Esophagus (tissue), 2 donors: ENCODE measurements at regions not wholly inside any gene's neighbourhood (a gene's known extent, or its start where the extent isn't known, plus 50 kb on each side); places are given as distances from the start of the nearest gene placed in this dataset.
"Not testable (repeated sequence)": the region's sequence is repeated elsewhere in the genome, so short reads cannot be mapped to it uniquely, and the experiment has no call there.

Source experiments
- H3K27ac ChIP-seq, 2 donors: one replicate each; pipeline ENCODE4 v1.5.1; 2013; ENCODE audit warnings: low read depth in 2 of 2, mild to moderate bottlenecking in 2 of 2, inconsistent platforms in 1 of 2, low read length in 1 of 2, moderate library complexity in 1 of 2
- H3K27me3 ChIP-seq, 2 donors: one replicate each; pipeline ENCODE4 v1.6.1; 2013; ENCODE audit warnings: low read length in 2 of 2, control low read depth in 1 of 2, mild to moderate bottlenecking in 1 of 2; ENCODE audit not compliant: insufficient read depth in 2 of 2, control insufficient read depth in 1 of 2
- H3K36me3 ChIP-seq, 2 donors: one replicate each; pipeline ENCODE4 v1.6.1; 2013; ENCODE audit warnings: low read length in 1 of 2; ENCODE audit not compliant: control insufficient read depth in 2 of 2, insufficient read depth in 2 of 2
- H3K4me1 ChIP-seq, 2 donors: one replicate each; pipeline ENCODE4 v1.6.1; 2013; ENCODE audit warnings: low read length in 1 of 2; ENCODE audit not compliant: control insufficient read depth in 2 of 2, insufficient read depth in 2 of 2
- H3K4me3 ChIP-seq, 2 donors: one replicate each; pipeline ENCODE4 v1.5.1; 2013; ENCODE audit warnings: low read length in 2 of 2, mild to moderate bottlenecking in 2 of 2, low read depth in 1 of 2, moderate library complexity in 1 of 2
- H3K9me3 ChIP-seq, 2 donors: one replicate each; pipeline ENCODE4 v1.6.1; 2013; ENCODE audit warnings: mild to moderate bottlenecking in 2 of 2, low read depth in 1 of 2, low read length in 1 of 2, moderate library complexity in 1 of 2; ENCODE audit not compliant: control insufficient read depth in 2 of 2, insufficient read depth in 1 of 2
- WGBS, 2 donors: extraction: QIAGEN DNeasy Blood & Tissue Kit; methylation state at CpG; one replicate each; pipeline ENCODE4 v1.1.7; 2013; 5-methylcytosine and 5-hydroxymethylcytosine counted together
- donor health status: healthy with polysubstance abuse.
- donor health status: Bipolar disorder and iron deficiency.

DNA sequence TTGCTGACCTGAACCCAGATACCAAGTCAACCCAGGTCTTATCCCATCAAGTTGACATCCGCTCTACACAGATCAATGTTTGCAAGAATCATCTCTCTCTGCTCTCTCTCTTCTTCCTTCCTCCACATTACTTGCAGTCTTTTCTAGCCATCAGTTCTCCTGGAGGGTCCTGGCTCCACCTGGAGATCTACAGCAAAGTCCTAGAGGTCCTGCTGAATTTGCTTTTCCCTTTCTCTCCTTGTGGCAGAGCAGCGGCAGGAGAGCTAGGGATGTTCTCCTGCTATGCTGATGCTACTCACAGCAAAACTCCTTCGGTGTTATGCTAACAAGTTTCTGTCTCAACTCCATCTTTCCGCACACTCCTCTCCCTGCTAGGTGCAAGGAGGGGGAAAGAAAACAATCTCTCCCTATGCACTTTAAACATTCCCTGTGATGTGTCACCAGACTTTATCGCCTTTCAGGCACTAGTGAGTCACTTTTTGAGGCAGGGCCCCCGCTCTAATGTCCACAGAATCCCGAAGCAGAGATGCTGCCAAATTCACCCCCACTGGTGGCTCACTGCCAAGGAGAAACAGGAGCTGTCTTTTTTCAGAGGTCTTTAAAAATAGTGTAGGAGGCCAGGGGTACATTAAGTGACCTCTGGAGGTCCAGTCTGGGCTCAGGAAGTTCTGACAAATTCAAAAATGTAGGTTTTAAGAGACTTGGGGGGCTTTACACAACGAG is 62.6 kb downstream of the FAM50B start:
- H3K27me3 ChIP-seq: no peaks in the 10 kb centered on the region
- WGBS, 2 donors: 47 to 59% methylated on average over 8 of the region's 8 CpGs
- no peak overlapping the region for H3K4me3 ChIP-seq

DNA sequence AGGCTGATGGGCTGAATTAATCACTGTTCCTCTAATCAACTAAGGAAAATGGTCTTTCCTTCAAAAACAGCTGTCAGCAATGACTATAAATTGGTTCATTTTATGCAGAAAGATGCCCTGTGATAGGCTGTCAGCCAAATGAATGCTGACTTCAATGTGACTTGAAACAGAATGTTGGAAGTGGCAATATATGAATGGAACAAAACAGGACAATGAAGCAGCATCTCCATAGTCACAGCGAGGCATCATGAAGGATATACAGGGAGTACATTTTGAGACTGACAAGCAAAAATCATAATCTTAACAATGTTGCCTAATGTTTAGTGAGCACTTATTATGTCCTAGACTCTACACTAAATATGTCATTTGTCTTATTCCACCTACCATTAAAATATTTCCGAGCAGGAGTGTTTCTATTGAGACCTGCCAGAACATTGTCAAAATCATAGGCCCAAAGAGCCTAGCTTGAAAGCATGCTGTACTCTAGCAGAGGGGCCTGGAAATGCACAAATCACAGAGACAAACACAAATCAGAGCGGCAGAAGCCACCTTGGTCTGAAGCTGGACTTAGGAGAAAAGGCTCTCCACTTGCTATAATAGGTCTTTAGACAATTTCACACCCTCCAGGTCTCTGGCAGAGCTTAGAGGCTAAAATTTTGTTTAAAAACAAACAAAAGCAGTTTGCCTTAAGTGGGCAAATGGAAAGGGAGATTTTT is 63.3 kb downstream of the FAM50B start:
- H3K4me3 ChIP-seq: no peak overlapping the region
- H3K27me3 ChIP-seq: no peaks in the 10 kb centered on the region
- H3K27ac ChIP-seq: peak overlapping the region in 1 of 2 donors; percentile 32
- no peaks in the 10 kb centered on the region for H3K4me1 ChIP-seq
- 63 to 72% methylated on average over 3 of the region's 3 CpGs for WGBS, 2 donors
- H3K36me3 ChIP-seq: no peaks in the 10 kb centered on the region
- no peaks in the 10 kb centered on the region for H3K9me3 ChIP-seq

More for the DNA sequence above, 62.6 kb downstream of the FAM50B start:
- no peaks in the 10 kb centered on the region for H3K4me1 ChIP-seq
- H3K36me3 ChIP-seq: no peaks in the 10 kb centered on the region
- no peak overlapping the region for H3K27ac ChIP-seq
- H3K9me3 ChIP-seq: no peaks in the 10 kb centered on the region

DNA sequence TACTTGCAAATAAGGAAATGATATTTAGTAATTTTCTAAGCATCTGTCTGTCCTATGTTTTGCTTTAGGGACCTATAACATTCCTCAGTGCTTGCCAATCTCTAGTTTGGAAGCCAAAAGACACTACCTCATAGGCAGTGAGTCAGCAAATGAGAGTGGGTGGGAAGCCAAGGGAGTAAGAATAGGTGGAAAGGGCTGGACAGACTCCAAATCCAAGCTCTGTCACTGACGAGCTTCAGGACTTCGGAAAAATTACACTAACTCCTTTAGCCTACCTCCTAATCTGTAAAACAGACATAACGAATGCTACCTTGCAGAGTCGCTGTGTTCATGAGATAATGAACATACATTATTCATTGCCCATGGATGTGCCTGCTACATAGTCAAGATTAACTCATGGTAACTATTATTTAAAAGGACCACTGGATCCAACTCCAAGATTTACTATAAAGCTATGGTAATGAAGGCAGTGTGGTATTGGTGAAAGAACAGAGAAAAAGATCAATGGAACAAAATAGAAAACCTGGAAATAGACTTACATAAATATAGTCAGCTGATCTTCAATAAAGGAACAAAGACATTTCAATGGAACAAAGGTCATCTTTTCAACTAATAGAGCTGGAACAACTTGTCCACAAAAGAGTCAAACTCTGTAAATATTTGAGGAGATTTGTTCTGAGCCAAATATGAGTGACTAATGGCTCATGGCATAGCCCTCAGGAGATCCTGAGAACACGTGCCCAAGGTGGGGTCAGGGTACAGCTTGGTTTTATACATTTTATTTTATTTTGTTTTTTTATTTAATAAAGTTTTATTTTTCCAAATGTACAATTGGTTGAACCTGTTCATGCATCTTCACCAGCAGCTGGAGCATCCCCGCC is 64.1 kb downstream of the FAM50B start:
- Histone ChIP-seq H3K4me1 (no peaks in the 10 kb centered on the region), H3K27me3 (no peaks in the 10 kb centered on the region), H3K4me3 (no peak overlapping the region), H3K9me3 (no peaks in the 10 kb centered on the region), H3K36me3 (no peaks in the 10 kb centered on the region), H3K27ac (peak overlapping the region; percentile 7 to 62)
- 32 to 36% methylated on average over 6 of the region's 6 CpGs for WGBS, 2 donors

DNA sequence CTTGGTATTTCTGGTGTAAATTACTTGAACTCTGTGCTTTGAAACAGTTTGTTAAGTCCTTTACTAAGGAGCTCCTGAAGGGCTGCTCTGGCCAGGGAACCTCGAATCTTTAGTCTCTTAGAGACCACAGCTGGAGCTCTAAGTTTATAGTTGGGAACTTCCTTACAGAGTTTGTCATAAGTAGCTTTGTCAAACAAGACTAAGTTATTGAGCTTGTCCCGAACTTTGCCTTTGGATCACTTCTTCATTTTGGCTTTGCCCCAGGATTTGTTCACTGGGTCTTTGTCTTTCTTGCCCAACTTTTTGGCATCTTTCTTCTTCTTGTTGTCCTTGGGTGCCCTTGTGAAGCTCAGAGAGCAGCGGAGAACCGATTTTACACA is 64.8 kb downstream of the FAM50B start:
- Histone ChIP-seq H3K27ac (peak overlapping the region; percentile 7 to 62), H3K4me1 (no peaks in the 10 kb centered on the region), H3K27me3 (no peaks in the 10 kb centered on the region), H3K36me3 (no peaks in the 10 kb centered on the region), H3K4me3 (no peak overlapping the region), H3K9me3 (no peaks in the 10 kb centered on the region)
- WGBS, 2 donors: 53 to 61% methylated on average over 4 of the region's 4 CpGs

DNA sequence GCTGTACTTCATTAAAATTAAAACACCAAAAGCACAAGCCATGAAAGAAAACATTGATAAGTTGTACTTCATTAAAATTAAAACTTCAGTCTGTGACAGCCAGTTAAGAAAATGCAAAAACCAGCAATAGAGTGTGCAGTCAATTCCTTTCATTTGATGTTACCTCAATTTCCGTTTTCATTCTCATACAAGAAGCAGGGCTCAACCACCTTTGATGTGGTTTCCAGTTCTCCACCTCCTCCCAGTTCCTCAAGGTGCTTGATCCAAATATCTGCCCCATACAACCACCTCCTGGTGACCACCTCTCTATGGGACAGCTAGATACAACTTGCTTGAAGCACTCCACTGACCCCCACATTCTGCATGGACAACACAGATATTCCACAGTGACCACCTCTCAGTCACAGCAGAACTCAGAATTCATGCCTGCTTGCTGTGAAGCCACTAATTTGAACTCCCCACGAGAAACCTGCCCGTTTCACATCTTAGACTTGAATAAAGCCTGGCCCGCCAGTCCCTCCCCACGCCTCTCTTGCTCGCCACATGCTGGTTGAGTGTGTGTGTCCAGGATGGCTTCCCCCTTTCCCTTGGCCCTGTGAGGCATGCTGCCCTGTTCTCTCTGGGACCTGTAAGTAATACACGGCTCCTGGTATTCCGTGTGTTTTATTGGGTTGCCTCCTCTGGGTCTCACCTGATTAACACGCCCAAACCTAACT is 66.1 kb downstream of the FAM50B start:
- no peaks in the 10 kb centered on the region for H3K9me3 ChIP-seq
- H3K27me3 ChIP-seq: no peaks in the 10 kb centered on the region
- WGBS, 2 donors: 84 to 85% methylated on average over 9 of the region's 9 CpGs
- no peaks in the 10 kb centered on the region for H3K4me1 ChIP-seq
- H3K36me3 ChIP-seq: no peaks in the 10 kb centered on the region
- no peak overlapping the region for H3K4me3 ChIP-seq
- no peak overlapping the region for H3K27ac ChIP-seq

DNA sequence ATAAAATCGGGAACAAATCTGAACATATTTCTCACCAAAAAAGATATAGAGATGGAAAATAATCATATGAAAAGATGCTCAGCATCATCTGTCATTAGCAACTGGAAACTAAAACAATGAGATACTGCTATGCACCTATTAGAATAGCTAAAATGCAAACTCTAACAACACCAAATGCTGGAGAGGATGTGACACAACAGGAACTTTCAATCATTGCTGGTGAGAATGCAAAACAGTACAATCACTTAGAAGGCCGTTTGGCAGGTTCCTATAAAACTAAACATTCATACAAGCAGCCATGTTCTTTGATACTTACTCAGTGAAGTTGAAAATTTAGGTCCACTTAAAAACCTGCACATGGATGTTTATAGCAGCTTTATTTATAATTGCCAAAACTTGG is 67.0 kb downstream of the FAM50B start:
- no peaks in the 10 kb centered on the region for H3K4me1 ChIP-seq
- H3K27ac ChIP-seq: no peak overlapping the region
- H3K36me3 ChIP-seq: no peaks in the 10 kb centered on the region
- H3K9me3 ChIP-seq: no peaks in the 10 kb centered on the region
- WGBS, 2 donors: 72 to 73% methylated on average over 2 of the region's 2 CpGs
- no peaks in the 10 kb centered on the region for H3K27me3 ChIP-seq
- H3K4me3 ChIP-seq: no peak overlapping the region

DNA sequence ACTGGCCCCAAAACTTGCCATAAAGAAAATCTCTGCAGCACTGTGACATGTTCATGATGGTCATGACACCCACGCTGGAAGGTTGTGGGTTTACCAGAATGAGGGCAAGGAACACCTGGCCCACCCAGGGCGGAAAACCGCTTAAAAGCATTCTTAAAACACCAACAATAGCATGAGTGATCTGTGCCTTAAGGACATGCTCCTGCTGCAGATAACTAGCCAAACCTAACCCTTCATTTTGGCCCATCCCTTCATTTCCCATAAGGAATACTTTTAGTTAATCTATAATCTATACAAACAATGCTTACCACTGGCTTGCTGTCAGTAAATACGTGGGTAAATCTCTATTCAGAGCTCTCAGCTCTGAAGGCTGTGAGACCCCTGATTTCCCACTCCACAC is 67.6 kb downstream of the FAM50B start:
- H3K27ac ChIP-seq, H3K36me3 ChIP-seq, H3K4me1 ChIP-seq, H3K27me3 ChIP-seq, H3K9me3 ChIP-seq, H3K4me3 ChIP-seq: not testable (repeated sequence)
- WGBS, 2 donors: 80 to 93% methylated on average over 4 of the region's 4 CpGs

DNA sequence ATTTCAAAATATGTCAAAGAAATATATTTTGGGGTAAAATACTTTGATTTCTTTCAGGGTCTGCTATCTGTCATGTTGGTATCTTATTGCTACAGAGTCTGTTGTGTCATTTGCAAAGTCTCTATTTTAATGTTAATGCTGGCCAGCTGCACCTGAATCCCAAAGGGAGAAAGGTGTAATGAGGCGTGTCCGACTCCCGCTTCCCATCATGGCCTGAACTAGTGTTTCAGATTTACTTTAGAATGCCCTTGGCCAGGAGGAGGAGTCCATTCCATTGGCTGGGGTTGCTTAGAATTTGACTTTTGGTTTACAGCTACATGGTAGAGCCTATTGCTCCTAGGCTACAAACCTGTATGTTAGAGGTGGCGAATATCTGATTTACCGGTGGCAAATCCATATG is 69.3 kb downstream of the FAM50B start:
- no peaks in the 10 kb centered on the region for H3K36me3 ChIP-seq
- WGBS, 2 donors: 87 to 94% methylated on average over 5 of the region's 5 CpGs
- no peaks in the 10 kb centered on the region for H3K9me3 ChIP-seq
- no peaks in the 10 kb centered on the region for H3K27me3 ChIP-seq
- H3K27ac ChIP-seq: no peak overlapping the region
- no peaks in the 10 kb centered on the region for H3K4me1 ChIP-seq
- no peak overlapping the region for H3K4me3 ChIP-seq

DNA sequence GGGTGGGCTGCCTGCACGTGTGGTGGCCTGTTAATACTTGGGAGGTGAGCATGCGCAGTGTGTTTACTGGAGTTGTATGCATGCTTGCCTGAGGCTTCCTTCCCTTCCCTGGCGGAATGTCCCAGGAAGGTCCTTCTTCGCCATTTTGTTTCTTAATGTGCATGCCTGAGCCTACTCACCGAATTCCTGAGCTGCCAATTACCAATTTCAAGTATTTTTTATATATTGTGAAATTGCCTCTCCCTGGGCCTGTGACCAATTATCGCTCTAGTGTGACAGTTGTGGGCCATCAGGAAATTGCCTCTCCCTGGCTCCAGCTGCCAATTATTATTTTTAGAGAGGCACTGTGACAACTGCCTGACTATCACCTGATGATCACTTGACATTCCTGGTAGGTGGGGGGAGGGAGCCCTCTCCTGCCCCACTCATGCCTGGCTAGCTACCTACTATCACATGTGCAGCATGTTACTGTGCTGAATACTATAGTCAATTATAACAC is 70.0 kb downstream of the FAM50B start:
- H3K9me3 ChIP-seq: no peaks in the 10 kb centered on the region
- no peaks in the 10 kb centered on the region for H3K36me3 ChIP-seq
- no peaks in the 10 kb centered on the region for H3K4me1 ChIP-seq
- 76 to 84% methylated on average over 6 of the region's 6 CpGs for WGBS, 2 donors
- no peak overlapping the region for H3K4me3 ChIP-seq
- no peaks in the 10 kb centered on the region for H3K27me3 ChIP-seq
- H3K27ac ChIP-seq: no peak overlapping the region
